Testis (tissue), 2 donors: ENCODE measurements at regions not wholly inside any gene's neighbourhood (a gene's known extent, or its start where the extent isn't known, plus 50 kb on each side); places are given as distances from the start of the nearest gene placed in this dataset.

ENCODE experiments used
- DNase-seq: peaks from one replicate; pipeline ENCODE4 v3.0.0-alpha.2; 2019
- H3K27ac ChIP-seq, 2 donors: fragments of 200-600 bp; sonication (generic); one replicate each; pipeline ENCODE4 v1.5.1; 2019
- H3K27me3 ChIP-seq: fragments of 200-600 bp; sonication (generic); one replicate; pipeline ENCODE4 v1.5.1; 2019
- H3K36me3 ChIP-seq: fragments of 200-600 bp; sonication (generic); one replicate; pipeline ENCODE4 v1.5.1; 2017; ENCODE audit warnings: low read depth; ENCODE audit errors: missing control alignments
- H3K4me1 ChIP-seq: fragments of 200-600 bp; sonication (generic); one replicate; pipeline ENCODE4 v1.5.1; 2019
- H3K4me3 ChIP-seq, 2 donors: fragments of 200-600 bp; sonication (generic); one replicate each; pipeline ENCODE4 v1.5.1; 2017 to 2019
- H3K9me3 ChIP-seq: fragments of 200-600 bp; sonication (generic); one replicate; pipeline ENCODE4 v1.5.1; 2017
- POLR2A ChIP-seq: fragments of 450-650 bp; IDR thresholded peaks from one replicate; pipeline ENCODE4 v1.6.1; 2017; ENCODE audit warnings: antibody characterized with exemption, mild to moderate bottlenecking, moderate library complexity
- WGBS, 2 donors: methylation state at CpG; one replicate each; pipeline ENCODE4 v1.1.5; 2018; 5-methylcytosine and 5-hydroxymethylcytosine counted together
- intact Hi-C: fragments of 100-400 bp; cut with DNase I; formaldehyde crosslinking; loops from one replicate; pipeline ENCODE4 v1.15.1; 2023; ENCODE audit warnings: low total_unique reads
- TF ChIP-seq, protein P1 (sequence below), 3 experiments: fragments of 450-650 bp in 2 of 3; fragments of 200-600 bp in 1 of 3; sonication (generic) in 1 of 3; IDR thresholded peaks; one replicate each; pipeline ENCODE4 v1.5.1; 2016 to 2019; ENCODE audit warnings: antibody characterized with exemption in 3 of 3, mild to moderate bottlenecking in 2 of 3, moderate library complexity in 1 of 3

DNA sequence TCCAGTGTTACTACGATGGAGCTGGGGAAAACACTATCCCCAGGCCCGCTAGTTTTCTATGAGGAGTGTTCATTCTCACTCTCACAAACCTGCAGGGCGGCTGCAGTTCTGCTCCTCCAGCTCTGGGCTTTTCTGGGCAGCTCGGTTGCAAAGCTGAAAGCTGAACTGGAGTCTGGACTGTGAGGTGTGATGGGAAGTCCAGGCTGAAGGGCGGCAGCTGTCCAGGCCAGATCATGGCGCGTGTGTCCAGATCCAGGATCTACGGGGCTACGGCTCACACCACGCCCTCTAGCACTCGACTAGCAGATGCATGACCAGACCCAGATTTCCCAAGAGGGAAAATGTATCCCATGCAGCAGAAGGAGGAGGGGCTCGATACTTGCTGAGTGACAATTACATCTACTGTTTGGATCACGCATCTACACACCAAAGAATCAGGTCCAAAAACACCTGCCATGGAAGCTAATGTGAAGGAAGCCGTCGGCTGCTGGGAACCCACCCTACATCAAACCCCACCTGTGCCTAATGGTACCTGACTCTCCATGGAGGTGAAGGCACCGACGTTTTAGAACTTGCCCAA, 555.0 kb downstream of the BRD1 start:
- no peak overlapping the region for H3K4me3 ChIP-seq
- no peak for TF ChIP-seq POLR2A
- TF ChIP-seq, protein P1, sequence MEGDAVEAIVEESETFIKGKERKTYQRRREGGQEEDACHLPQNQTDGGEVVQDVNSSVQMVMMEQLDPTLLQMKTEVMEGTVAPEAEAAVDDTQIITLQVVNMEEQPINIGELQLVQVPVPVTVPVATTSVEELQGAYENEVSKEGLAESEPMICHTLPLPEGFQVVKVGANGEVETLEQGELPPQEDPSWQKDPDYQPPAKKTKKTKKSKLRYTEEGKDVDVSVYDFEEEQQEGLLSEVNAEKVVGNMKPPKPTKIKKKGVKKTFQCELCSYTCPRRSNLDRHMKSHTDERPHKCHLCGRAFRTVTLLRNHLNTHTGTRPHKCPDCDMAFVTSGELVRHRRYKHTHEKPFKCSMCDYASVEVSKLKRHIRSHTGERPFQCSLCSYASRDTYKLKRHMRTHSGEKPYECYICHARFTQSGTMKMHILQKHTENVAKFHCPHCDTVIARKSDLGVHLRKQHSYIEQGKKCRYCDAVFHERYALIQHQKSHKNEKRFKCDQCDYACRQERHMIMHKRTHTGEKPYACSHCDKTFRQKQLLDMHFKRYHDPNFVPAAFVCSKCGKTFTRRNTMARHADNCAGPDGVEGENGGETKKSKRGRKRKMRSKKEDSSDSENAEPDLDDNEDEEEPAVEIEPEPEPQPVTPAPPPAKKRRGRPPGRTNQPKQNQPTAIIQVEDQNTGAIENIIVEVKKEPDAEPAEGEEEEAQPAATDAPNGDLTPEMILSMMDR (IDR thresholded peaks at IDR 0.05) = no peak
- H3K27ac ChIP-seq = no peak overlapping the region
- no peaks in the 10 kb centered on the region for H3K9me3 ChIP-seq
- no peaks in the 10 kb centered on the region for H3K36me3 ChIP-seq
- intact Hi-C loops = no loop called here
- WGBS, 2 donors = 87 to 90% methylated on average over 17 of the region's 17 CpGs
- DNase-seq = no peak
- no peaks in the 10 kb centered on the region for H3K4me1 ChIP-seq
- no peaks in the 10 kb centered on the region for H3K27me3 ChIP-seq

DNA sequence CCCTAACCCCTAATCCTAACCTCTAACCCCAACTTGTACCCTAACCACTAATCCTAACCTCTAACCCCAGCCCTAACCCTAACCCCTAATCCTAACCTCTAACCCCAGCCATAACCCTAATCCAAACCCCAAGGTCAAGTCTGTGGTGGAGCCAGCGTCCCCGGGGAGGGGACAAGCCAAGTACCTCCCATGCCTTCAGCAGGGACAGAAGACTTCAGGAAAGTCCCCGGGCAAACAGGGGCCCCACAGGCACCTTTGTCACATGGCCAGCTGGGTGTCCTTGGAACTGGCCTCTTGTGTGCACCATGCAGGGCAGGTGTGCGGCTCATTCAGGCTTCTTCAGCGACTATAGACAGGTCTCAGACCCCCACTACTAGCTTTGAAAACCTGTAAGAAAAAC, 555.8 kb downstream of the BRD1 start:
- Histone ChIP-seq H3K4me3 (no peak overlapping the region), H3K27ac (no peak overlapping the region), H3K27me3 (no peaks in the 10 kb centered on the region), H3K4me1 (no peaks in the 10 kb centered on the region), H3K9me3 (no peaks in the 10 kb centered on the region), H3K36me3 (no peaks in the 10 kb centered on the region)
- 62 to 72% methylated on average over 5 of the region's 5 CpGs for WGBS, 2 donors
- TF ChIP-seq, protein P1 (IDR thresholded peaks at IDR 0.05) = no peak
- no peak for TF ChIP-seq POLR2A
- DNase-seq = no peak
- intact Hi-C loops = no loop called here

DNA sequence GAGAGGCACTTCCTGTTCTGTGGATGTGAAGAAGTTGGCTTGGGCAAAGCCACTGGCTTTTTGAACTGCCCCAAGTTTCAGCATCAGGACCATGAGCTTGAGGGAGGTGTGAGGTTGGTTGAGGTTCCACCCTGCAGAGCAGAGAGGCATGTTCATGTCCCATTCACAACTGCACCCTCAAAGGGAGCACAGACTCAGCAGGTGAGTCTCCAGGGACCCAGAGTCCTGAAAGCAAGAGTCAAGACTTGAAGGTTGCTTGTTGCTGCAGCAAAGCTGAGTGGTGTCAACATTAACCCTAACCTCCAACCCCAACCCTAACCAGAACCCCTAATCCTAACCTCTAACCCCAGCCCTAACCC, 556.3 kb downstream of the BRD1 start:
- H3K4me3 ChIP-seq = no peak overlapping the region
- H3K27me3 ChIP-seq = no peaks in the 10 kb centered on the region
- intact Hi-C loops = no loop called here
- H3K27ac ChIP-seq = no peak overlapping the region
- no peaks in the 10 kb centered on the region for H3K4me1 ChIP-seq
- no peak for DNase-seq
- H3K9me3 ChIP-seq = no peaks in the 10 kb centered on the region
- TF ChIP-seq, protein P1 (IDR thresholded peaks at IDR 0.05) = no peak
- no peak for TF ChIP-seq POLR2A
- H3K36me3 ChIP-seq = no peaks in the 10 kb centered on the region

- intact Hi-C loops = no loop called here
- Histone ChIP-seq H3K27me3 (no peaks in the 10 kb centered on the region), H3K27ac (no peak overlapping the region), H3K36me3 (no peaks in the 10 kb centered on the region), H3K9me3 (no peaks in the 10 kb centered on the region), H3K4me1 (no peaks in the 10 kb centered on the region), H3K4me3 (no peak overlapping the region)
- TF ChIP-seq POLR2A = no peak
- TF ChIP-seq, protein P1 (IDR thresholded peaks at IDR 0.05) = no peak
- 92 to 96% methylated on average over 17 of the region's 17 CpGs for WGBS, 2 donors
- peak; percentile 4 for DNase-seq
These were observed 556.9 kb downstream of the BRD1 start for GRCh38 chr22:49270595-49271368.

- Histone ChIP-seq H3K4me3 (no peak overlapping the region), H3K36me3 (no peaks in the 10 kb centered on the region), H3K9me3 (no peaks in the 10 kb centered on the region), H3K27me3 (no peaks in the 10 kb centered on the region), H3K4me1 (no peaks in the 10 kb centered on the region), H3K27ac (no peak overlapping the region)
- intact Hi-C loops = no loop called here
- WGBS, 2 donors = 38 to 65% methylated on average over 9 to 10 of the region's 11 CpGs
- TF ChIP-seq, protein P1 (IDR thresholded peaks at IDR 0.05) = no peak
- no peak for TF ChIP-seq POLR2A
- peak; percentile 4 for DNase-seq
These were observed 557.7 kb downstream of the BRD1 start for GRCh38 chr22:49269928-49270327.
